Right renal cortex interstitium (tissue), 3 donors: ENCODE measurements at regions not wholly inside any gene's neighbourhood (a gene's known extent, or its start where the extent isn't known, plus 50 kb on each side); places are given as distances from the start of the nearest gene placed in this dataset.
A peak's percentile ranks its signal among the peaks of the same experiment; 100 is the strongest.

Source experiments
- DNase-seq, 3 donors: peaks; one replicate each; pipeline ENCODE4 v3.0.0-alpha.2; 2013; ENCODE audit warnings: low read depth in 3 of 3, low spot score in 2 of 3

DNA sequence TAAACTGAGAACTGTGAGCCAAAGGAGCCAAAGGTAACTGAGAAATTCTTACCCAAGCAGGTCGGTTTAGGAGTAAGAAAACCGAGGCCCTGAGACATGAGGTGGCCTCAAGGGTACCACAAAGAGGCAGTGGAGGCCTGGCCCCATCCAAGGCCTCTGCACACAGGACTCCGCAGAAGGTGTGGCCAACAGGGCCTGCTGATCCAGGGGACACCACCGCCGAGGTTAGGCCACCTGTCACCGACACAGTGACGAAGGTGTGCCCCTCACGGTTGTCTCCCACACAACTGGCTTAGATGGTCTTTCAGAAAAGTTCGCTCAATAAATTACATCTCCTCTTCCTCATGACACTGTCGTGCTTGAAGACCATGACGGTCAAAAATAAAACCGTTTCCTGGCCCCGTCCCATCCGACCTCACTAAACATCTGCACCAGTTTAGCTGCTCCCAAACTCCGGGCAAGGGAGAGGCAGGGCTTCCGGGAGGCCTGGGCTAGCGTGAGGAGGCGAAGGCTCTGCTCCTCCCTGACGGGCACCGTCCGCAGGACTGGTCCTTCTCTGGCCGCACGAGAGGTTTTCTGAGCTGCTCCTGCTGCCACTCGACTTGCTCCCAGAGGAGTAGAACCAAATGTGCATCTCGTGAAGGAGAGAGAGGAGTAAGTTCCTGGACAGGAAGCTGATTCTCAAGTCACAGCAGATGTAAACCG lies 442.0 kb downstream of the EIPR1 start:
- DNase-seq: no peak

DNA sequence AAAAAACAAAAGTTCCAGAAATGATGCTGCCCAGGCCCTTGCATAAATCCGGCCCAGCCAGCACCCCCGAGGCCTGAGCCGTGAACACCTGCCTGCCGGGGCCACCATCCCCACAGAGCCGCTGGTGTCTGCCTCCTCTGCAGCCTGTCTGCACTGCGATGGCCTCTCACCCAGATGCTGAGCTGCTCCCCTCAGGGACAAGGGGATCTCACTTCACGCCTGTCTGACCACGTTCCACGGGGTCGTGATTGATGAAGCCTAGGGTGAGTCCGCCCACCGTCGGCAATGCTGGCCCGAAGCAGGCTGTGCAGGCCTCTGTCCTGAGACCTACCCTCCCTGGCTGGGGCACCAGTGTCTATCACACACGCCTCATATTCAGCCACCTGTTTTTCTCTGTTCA lies 444.2 kb downstream of the EIPR1 start:
- peak in 2 of 3 donors; percentile 23 to 39 for DNase-seq

DNA sequence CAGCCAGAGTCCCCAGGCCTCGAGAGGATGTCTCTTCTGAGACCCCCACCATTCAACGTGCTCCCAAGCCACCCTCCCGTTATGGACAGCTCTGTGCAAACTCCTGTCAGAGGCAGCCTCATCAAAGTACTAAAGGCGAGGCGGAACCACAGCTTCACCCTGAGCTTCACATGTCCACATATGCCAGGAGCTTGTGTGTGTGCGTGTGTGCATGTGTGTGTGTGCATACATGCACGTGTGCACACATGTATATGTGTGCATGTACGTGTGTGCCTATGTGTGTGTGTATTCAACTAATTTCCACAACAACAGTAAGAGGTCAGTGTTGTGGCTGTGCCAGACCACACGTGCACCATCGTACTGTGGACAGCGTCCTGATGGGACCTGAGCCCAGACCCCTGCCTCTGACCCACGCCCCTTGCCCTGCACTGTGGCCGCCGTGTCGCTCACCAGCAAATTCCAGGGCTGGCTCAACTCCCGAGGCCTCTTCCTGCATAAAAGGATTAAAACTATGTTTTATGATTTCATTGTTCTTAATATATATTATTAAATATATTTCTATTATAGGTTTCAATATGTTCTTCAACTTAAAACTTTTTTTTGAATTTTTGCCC lies 444.8 kb downstream of the EIPR1 start:
- no peak for DNase-seq

DNA sequence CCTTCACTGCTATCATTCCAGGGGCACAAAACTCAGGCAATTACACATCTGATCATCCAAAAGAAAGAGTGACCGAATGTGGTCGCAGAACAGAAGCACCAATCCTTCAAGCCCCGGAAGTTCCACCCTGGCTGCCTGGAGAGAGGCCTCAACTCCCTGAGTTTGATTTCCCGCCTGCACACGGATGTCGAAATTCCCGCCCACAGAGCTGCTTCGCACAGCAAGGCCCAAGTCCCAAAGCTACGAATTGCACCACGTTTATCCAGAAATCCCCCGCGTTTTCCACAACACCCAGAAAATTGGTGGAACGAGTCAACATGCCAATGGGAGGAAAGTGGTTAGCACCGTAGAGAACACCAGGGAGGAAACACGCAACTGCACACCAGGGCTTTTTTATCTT lies 445.4 kb downstream of the EIPR1 start:
- DNase-seq: no peak

DNA sequence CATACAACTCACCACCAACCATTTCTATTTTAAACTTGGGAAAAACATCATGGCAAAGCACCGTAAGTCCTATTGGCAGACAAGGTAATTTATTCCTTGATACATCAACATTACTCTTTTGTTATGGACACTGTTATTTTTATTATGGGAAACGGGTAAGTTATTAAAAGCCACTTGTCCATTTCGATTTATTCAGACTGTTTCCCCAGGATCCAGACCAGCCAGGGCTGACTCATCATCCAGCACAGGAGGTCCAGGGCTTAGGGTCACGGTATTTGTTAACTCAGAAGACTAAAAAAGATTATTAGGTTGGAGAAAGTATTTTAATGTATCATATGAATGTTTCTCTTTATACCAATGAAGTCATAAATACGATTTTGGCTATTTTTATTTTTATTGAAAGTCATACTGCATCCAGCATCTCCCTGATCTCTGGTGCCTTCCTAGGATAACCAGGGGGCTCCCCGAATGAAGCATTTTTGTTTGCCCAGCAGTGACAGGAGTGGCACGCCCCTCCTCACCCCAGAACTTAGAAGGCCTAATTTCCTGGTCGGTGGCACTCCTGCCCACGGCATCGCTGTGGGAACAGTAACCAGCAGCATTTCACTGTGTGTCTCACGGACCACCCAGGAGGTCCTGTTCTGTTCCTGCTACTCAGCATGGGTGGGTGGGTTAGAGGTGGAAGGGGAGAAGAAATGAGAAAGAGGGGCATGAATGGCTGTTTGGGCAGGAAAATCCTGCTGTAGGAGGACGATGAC lies 446.1 kb downstream of the EIPR1 start:
- no peak for DNase-seq

DNA sequence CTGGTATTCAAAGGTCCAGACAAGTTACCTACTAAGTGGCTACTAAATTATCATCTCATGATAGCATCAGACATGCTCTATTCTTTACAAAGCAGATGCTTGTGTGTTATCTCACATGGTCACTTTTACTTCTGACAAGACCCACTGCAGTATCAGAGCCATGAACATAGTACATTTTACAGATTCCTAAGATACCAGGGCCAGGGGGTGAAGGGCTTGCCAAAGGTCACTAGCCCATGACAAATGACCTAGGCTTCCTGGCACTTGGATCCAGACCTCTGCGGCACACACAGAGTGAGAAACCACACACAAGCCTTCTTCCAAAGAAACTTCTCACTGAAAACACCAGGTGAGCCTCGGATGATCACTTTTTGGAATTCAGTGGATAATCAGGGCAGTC lies 446.8 kb downstream of the EIPR1 start:
- no peak for DNase-seq

DNA sequence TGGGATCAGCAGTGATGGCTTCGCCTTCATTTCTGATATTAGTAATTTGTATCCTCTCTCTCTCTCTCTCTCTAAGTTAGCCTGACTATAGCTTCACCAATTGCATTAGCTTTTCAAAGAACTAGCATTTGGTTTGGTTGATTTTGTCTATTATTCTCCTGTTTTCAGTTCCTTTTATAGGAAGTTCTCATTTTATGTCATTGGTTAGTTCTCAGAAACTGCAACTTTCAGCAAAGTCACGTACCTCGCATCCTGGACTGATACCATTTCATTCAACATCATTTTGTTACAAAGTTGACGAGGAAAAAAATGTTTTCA lies 450.8 kb downstream of the EIPR1 start:
- no peak for DNase-seq

DNA sequence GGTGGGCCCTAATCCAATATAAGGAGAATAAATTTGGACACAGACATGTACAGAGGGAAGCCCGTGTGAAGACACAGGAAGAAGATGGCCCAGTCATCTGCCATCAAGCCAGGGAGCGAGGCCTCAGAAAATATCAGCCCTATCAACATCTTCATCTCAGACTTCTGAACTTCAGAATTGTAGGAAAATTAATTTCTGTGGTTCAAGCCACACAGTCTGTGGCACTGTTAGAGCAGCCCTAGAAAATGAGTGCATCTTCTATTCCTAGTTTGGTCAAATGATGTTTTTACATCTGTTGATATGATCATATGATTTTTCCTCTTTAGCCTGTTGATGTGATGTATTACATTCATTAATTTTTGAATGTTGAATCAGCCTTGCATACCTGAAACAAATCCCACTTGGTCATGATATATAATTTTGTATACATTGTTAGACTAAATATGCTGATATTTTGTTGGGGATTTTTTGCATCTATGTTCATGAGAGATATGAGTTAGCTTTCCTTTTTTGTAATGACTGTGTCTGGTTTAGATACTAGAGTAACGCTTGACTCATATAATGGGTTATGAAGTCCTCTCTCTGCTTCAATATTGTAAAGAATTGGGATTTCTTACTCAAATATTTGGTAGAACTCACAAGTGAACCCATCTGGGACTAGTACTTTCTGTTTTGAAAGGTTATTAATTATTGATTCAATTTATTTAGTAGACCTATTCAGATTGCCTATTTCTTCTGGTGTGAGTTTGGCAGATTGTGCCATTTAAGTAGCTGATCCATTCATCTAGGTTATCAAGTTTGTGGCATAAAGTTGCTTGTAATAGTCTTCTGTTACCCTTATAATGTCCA lies 451.4 kb downstream of the EIPR1 start:
- DNase-seq: no peak

DNA sequence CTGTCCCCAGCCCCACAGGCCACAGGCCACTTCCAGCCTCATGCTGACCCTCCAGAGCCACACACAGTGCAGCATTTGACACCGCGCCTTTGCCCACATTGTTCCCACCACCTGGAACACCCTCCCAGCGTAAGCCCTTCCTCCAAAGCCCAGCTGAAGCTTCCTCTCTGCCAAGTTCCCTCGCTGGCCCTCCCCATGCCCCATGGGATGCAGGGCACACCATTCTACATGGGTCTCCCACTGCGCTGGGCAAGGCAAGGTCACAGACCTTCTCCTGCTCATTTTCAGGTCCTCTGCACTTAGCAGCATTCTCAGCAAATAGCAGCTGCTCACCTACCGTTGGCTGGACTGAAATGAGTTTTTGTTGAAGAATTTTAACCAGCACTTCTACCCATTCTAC lies 455.5 kb downstream of the EIPR1 start:
- DNase-seq: no peak

DNA sequence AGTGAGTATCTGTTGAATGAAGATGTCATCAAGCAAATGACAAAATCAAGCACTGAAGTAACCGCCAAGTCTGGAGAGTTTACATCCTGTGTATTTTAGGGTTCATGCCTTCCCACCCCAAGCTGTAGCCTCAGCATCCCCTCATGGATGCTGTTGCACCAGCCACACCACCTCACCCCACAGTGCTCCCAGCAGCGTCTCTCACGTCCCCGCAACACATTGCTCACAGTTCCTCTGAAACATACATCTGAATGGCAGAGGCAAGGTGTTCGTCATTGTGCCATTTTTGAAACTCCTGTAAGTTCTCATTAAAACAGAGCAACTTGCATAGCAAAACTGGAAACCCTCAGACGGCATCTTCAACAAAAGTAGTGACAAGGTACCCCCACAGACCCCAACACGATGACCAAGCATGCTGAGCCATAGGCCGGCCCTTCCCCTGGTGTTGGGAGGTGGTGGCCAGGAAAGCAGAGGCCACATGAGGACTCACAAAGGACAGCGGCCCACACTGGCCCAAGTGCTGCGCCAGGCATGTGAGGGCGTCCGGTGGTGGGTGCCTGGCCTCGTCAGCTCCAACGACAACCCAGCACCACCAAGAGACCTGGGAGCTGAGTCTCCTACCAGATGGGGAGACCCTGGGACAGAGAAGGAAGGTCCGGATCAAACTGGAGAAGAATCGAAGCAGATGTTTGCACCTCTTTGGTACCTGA lies 456.5 kb downstream of the EIPR1 start:
- no peak for DNase-seq

DNA sequence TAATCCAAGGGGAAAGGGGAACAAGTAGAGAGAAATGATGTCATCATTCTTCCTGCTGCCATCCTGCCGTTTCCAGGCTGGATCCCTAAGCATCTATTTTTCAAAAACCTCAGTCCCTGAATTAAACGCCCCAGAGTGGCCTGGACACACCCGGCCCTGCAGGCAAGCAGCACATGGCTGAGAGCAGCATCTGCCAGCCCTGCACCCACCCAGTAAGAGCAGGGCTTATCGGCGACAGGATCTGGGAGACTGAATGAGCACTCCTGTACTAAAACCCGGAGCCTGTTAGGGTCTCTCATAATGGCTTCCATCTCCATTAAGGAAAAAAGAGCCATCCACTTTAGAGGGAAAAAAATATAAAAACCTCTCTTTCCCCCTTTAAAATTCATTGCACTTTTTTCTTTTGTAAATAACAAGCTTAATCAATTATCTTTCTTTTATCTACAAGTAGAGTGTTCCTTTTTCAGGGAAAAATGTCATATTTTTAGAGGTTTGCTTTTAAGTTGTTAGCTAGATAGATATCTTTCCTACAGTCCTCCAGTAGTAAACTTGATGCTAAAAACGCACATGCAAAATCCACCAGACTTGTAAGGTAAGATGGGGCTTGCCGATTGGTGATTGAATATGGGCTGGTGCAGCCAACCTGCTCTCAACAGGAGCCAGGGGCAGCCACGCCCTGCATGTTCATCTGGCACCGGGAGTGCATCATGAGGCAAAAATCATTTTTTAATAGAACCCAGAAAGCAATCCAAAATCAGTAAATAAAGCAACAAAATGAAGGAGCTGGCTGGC lies 457.8 kb downstream of the EIPR1 start:
- no peak for DNase-seq

DNA sequence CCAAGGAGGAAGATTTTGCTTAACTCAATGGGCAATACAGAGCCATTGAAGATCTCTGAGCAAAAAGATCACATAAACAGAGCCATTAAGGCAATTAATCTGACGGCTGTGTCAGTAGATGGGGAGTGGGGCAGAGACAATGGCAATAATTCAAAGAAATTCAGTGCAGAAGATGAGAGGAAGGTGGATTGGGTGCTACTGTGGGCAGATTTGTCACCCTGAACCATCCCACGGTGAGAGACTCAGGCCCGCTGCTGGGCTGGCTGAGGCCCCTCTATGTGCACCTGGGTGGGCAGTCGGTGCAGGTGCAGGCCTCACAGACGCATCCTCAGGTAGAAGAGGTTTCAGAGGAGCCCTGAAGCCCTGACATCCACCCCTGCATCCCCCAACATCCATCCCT lies 458.6 kb downstream of the EIPR1 start:
- DNase-seq: no peak

DNA sequence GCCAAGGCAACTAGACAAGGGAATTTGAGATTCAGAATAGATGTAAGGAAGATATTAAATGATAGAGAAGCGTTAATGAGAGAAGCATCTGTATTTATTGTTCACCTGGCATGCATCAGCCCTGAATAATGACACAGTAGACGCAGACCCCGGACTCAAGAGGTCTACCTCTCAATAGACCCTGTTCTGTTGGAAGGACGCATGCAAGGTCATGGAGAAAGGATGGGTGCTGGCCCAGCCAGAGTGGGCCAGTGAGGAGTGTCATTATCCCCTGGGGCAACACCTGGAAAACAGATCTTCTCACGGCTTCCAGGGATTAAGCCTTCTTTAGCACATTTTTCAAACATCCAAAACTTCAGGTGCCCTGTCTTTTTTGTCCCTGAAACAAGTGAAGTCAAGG lies 461.0 kb downstream of the EIPR1 start:
- no peak for DNase-seq

DNA sequence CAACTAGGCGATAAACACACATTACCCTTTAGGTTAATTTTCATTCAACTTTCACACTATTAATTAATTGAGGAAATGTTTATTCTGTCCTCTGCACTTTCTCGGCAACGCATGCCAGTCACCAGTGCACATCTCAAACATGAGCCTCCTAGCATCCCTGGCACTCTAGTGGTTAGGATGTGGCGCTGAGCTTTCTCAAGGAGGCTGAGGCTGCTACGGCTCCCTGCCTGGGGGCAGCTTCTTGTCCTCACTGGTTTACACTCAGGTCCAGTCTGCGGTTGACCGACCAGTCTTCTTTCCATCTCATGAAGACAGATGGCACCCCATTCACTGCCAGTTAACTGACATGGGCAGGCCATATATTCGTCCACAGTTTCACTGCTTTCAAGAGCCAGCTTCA lies 463.4 kb downstream of the EIPR1 start:
- no peak for DNase-seq

DNA sequence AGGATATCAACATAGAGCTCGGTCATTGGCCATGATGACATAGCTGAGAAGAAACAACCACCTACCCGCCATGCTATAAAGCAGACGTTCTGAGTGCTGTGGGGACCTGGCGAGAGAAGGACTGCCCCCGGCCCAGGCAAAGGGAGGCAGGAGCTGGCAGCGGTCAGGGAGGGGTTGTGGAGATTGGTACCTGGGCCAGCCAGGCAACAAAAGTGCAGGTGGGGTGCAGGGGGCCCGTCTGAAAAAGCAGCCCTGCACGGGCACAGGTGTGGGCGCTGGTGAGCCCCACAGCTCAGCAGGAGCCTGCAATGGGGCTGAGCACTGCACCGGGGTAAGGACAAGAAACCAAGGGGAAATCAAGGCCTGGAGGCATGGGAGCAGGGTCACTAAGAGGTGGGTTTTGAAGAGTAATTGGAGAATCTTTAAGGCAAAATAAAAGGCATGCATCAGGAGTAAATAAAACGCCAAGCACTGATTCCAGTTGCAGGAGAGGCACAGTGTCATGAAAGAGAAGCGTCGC lies 464.0 kb downstream of the EIPR1 start:
- DNase-seq: no peak

DNA sequence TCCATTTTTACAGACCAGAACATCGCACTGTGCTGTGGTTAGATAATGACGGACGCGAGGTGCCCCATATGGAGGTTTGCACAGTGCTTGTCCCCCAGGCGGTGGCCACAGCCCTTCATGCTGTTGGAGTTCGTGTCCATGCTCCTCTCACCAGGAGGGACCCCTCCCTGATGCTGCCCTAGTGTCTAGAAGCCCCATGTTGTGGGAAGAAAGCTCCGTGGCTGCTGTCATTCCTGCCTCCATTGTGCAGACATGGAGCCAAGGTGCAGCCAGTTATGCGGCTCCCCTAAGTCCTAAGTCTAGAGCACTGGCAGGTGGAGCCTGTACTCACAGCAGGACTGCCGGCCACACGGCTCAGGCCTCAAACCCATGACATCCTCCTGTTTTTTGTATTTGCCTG lies 464.9 kb downstream of the EIPR1 start:
- no peak for DNase-seq

DNA sequence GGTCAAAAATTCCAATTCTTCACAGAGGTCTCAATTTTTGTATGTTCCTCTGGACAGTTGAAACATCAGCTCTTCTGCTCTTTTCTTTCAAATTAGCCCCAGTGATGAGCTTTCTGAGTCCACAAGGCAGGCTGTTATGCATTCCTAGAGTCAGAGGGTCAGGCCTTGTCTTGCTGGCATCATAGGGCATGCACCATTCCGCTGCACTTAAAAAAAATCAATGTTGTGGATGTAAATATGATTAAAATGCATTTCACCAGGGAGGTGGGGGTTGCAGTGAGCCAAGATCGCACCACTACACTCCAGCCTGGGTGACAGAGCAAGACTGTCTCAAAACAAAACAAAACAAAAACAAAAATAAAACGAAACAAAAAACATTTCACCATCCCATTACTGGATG lies 465.3 kb downstream of the EIPR1 start:
- DNase-seq: no peak

DNA sequence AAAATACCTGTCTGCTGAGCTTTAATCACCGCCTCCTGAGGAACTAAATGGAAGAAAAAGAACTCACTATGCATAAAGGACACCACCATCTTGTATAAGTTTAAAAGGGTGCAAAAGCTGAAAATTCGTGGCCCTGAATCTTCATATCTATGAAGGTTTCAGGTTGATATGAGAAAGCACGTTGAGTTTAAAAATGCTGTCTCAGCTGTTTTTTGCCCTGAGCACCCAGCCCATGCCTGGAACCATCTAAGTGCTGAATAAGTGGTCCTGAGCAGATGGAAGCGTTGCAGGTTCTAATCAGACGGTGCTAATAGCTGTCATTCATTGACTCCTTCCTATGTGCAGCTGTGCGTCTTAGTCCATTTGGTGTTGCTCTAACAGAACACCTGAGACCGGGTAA lies 467.4 kb downstream of the EIPR1 start:
- no peak for DNase-seq
